ENCODE measurements at regions not wholly inside any gene's neighbourhood (a gene's known extent, or its start where the extent isn't known, plus 50 kb on each side); places are given as distances from the start of the nearest gene placed in this dataset.

DNA sequence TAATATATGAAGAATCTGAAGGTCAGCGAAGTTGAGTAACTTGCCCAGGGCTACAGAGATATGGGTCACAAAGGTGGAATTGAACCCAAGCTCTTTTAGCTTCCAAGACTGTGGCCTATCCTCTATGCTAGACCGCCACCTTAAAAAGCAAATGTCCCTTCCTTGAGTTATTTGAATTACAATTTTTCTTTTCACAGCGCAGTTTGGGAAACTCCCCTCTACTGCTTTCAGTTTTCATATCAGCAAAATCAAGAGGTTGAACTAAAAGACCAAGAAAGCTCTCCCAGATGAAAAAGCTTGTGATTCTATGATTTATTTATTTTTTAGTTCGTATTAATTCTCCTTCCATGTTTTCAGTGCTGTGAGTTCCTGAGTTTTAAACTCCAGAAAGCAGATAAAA, 174.5 kb upstream of the C1QTNF7 start:
- Histone ChIP-seq H3K27ac (ENCODE audit: low read depth, low read length) (no peak overlapping the region), H3F3A (ENCODE audit: control insufficient read depth, insufficient read depth) (no peaks in the 10 kb centered on the region), H3K36me3 (ENCODE audit: control insufficient read depth, low read length) (no peaks in the 10 kb centered on the region), H3K27me3 (ENCODE audit: control insufficient read depth, low read length) (no peaks in the 10 kb centered on the region), H4K20me1 (ENCODE audit: control insufficient read depth, insufficient read depth, low read depth, low read length) (no peaks in the 10 kb centered on the region), H3K4me3 (ENCODE audit: low read length) (no peak overlapping the region), H3K9me3 (ENCODE audit: control insufficient read depth, insufficient read depth, low read length) (no peaks in the 10 kb centered on the region), H3K4me2 (ENCODE audit: low read length) (no peak overlapping the region), H3K9me2 (replicated peaks; ENCODE audit: control insufficient read depth, low read length) (no peaks in the 10 kb centered on the region), H3K79me2 (ENCODE audit: control insufficient read depth, low read length) (no peaks in the 10 kb centered on the region), H3K4me1 (ENCODE audit: control insufficient read depth, low read length) (no peaks in the 10 kb centered on the region)
- TF ChIP-seq, protein P1, sequence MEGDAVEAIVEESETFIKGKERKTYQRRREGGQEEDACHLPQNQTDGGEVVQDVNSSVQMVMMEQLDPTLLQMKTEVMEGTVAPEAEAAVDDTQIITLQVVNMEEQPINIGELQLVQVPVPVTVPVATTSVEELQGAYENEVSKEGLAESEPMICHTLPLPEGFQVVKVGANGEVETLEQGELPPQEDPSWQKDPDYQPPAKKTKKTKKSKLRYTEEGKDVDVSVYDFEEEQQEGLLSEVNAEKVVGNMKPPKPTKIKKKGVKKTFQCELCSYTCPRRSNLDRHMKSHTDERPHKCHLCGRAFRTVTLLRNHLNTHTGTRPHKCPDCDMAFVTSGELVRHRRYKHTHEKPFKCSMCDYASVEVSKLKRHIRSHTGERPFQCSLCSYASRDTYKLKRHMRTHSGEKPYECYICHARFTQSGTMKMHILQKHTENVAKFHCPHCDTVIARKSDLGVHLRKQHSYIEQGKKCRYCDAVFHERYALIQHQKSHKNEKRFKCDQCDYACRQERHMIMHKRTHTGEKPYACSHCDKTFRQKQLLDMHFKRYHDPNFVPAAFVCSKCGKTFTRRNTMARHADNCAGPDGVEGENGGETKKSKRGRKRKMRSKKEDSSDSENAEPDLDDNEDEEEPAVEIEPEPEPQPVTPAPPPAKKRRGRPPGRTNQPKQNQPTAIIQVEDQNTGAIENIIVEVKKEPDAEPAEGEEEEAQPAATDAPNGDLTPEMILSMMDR (IDR thresholded peaks at IDR 0.05; ENCODE audit: low read depth, low read length, poor library complexity, severe bottlenecking), result no peak
- no peak for TF ChIP-seq EZH2phosphoT487 (IDR thresholded peaks at IDR 0.05; ENCODE audit: borderline replicate concordance, low read length)

DNA sequence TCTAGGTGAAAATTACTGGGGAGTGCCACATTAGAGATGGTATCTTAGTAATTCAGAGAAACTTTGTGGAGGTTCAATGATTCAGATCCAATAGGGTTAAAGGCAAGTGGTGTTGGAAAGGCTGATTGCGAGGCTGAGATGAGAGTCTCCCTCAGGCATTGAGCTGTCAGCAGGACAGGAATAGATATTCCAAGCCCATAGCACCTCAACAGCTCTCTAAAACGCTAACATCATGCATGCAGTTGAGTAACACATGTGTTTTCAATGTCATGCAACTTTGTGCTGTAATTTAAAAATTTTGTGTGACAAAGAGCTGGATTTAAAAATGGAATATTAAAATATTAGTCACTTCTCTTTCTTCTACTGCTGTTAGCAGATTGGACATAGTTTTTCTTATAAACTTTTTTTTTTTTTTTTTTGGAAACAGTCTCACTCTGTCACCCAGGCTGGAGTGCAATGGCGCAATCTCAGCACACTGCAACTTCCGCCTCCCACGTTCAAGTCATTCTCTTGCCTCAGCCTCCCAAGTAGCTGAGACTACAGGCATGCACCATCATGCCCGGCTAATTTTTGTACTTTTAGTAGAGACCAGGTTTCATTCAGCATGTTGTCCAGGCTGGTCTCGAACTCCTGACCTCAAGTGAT, 173.5 kb upstream of the C1QTNF7 start:
- H3K4me2 ChIP-seq (ENCODE audit: low read length), result no peak overlapping the region
- H3K4me3 ChIP-seq (ENCODE audit: low read length), result no peak overlapping the region
- H3K9me3 ChIP-seq (ENCODE audit: control insufficient read depth, insufficient read depth, low read length), result no peaks in the 10 kb centered on the region
- H3K36me3 ChIP-seq (ENCODE audit: control insufficient read depth, low read length), result no peaks in the 10 kb centered on the region
- no peak for TF ChIP-seq EZH2phosphoT487 (IDR thresholded peaks at IDR 0.05; ENCODE audit: borderline replicate concordance, low read length)
- TF ChIP-seq, protein P1 (IDR thresholded peaks at IDR 0.05; ENCODE audit: low read depth, low read length, poor library complexity, severe bottlenecking), result no peak
- H4K20me1 ChIP-seq (ENCODE audit: control insufficient read depth, insufficient read depth, low read depth, low read length), result no peaks in the 10 kb centered on the region
- no peaks in the 10 kb centered on the region for H3F3A ChIP-seq (ENCODE audit: control insufficient read depth, insufficient read depth)
- H3K27ac ChIP-seq (ENCODE audit: low read depth, low read length), result no peak overlapping the region
- H3K9me2 ChIP-seq (replicated peaks; ENCODE audit: control insufficient read depth, low read length), result no peaks in the 10 kb centered on the region
- H3K4me1 ChIP-seq (ENCODE audit: control insufficient read depth, low read length), result no peaks in the 10 kb centered on the region
- no peaks in the 10 kb centered on the region for H3K27me3 ChIP-seq (ENCODE audit: control insufficient read depth, low read length)
- H3K79me2 ChIP-seq (ENCODE audit: control insufficient read depth, low read length), result no peaks in the 10 kb centered on the region

DNA sequence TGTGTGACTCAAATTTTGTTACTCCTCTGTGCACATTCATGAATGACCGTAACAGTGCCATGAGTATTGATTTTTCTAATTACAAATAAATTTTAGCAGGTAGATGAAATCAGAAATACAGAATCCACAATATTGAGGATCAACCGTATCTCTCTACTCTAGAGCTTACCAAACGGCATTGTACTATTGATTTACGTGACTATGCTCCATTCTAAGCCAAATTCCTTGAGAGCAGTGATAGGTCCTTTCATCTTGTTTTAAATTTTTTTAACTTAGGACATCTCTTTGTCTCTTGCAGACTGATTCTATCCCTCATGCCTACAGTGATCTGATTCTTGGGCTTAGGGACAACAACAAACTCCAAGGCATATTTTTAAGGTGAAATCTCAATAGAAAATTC, 172.3 kb upstream of the C1QTNF7 start:
- TF ChIP-seq, protein P1 (IDR thresholded peaks at IDR 0.05; ENCODE audit: low read depth, low read length, poor library complexity, severe bottlenecking), result no peak
- TF ChIP-seq EZH2phosphoT487 (IDR thresholded peaks at IDR 0.05; ENCODE audit: borderline replicate concordance, low read length), result no peak
- Histone ChIP-seq H3K9me2 (replicated peaks; ENCODE audit: control insufficient read depth, low read length) (no peaks in the 10 kb centered on the region), H4K20me1 (ENCODE audit: control insufficient read depth, insufficient read depth, low read depth, low read length) (no peaks in the 10 kb centered on the region), H3K4me1 (ENCODE audit: control insufficient read depth, low read length) (no peaks in the 10 kb centered on the region), H3K9me3 (ENCODE audit: control insufficient read depth, insufficient read depth, low read length) (no peaks in the 10 kb centered on the region), H3K27ac (ENCODE audit: low read depth, low read length) (no peak overlapping the region), H3K4me2 (ENCODE audit: low read length) (no peak overlapping the region), H3K27me3 (ENCODE audit: control insufficient read depth, low read length) (no peaks in the 10 kb centered on the region), H3K79me2 (ENCODE audit: control insufficient read depth, low read length) (no peaks in the 10 kb centered on the region), H3F3A (ENCODE audit: control insufficient read depth, insufficient read depth) (no peaks in the 10 kb centered on the region), H3K4me3 (ENCODE audit: low read length) (no peak overlapping the region), H3K36me3 (ENCODE audit: control insufficient read depth, low read length) (no peaks in the 10 kb centered on the region)

Data from DOHH2 (cell line).